H1 (cell line): ENCODE measurements at regions not wholly inside any gene's neighbourhood (a gene's known extent, or its start where the extent isn't known, plus 50 kb on each side); places are given as distances from the start of the nearest gene placed in this dataset.

Experiments
- CHD7 ChIP-seq: fragments of 300-600 bp; sonication (generic); IDR thresholded peaks from 2 replicates; pipeline ENCODE4 v1.7.1; 2012; ENCODE audit warnings: low read length, moderate library complexity, mild to moderate bottlenecking, inconsistent platforms; ENCODE audit not compliant: insufficient replicate concordance
- SIRT6 ChIP-seq: IDR thresholded peaks from one replicate; pipeline ENCODE4 v1.7.1; 2012; ENCODE audit warnings: low read length, inconsistent platforms
- SIX5 ChIP-seq: IDR thresholded peaks from 2 replicates; pipeline ENCODE4 v1.6.1; 2011; ENCODE audit warnings: mild to moderate bottlenecking, low read depth, low read length
- SP1 ChIP-seq: IDR thresholded peaks from 2 replicates; pipeline ENCODE4 v1.6.1; 2011; ENCODE audit warnings: low read depth, low read length

- TF ChIP-seq CHD7 (no peak), SP1 (no peak), SIX5 (no peak), SIRT6 (no peak)
- TF ChIP-seq, all 59 proteins: peak for 0
These were observed 590.1 kb downstream of the NLGN4X start (continued) for GRCh38 chrX:5638572-5638971.
